Activated T-cell treated with anti-CD3 and anti-CD28 coated beads, Interleukin-2, amount 50 U/mL, for 48 hours (primary cell): ENCODE measurements at regions not wholly inside any gene's neighbourhood (a gene's known extent, or its start where the extent isn't known, plus 50 kb on each side); places are given as distances from the start of the nearest gene placed in this dataset.
"Not testable (repeated sequence)": the region's sequence is repeated elsewhere in the genome, so short reads cannot be mapped to it uniquely, and the experiment has no call there.

ENCODE experiments used
- DNase-seq, 2 experiments: peaks; one replicate each; pipeline ENCODE4 v3.0.0-alpha.2; 2020

GRCh38 chr4:42205541-42205940 is 53.1 kb upstream of the BEND4 start:
- no peak for DNase-seq

- no peak for DNase-seq
These were observed 64.2 kb upstream of the BEND4 start for GRCh38 chr4:42216664-42217063.

GRCh38 chr4:42225286-42225685 is 72.8 kb upstream of the BEND4 start:
- DNase-seq = no peak

- no peak for DNase-seq
These were observed 82.4 kb upstream of the BEND4 start for GRCh38 chr4:42234817-42235216.

GRCh38 chr4:42235304-42236021 is 83.0 kb upstream of the BEND4 start:
- DNase-seq = no peak

GRCh38 chr4:42237010-42237409 is 84.6 kb upstream of the BEND4 start:
- DNase-seq = no peak

- no peak for DNase-seq
These were observed 85.0 kb upstream of the BEND4 start for GRCh38 chr4:42237451-42237850.

- DNase-seq = no peak
These were observed 96.5 kb upstream of the BEND4 start for GRCh38 chr4:42248972-42249371.

- no peak for DNase-seq
These were observed 99.9 kb upstream of the BEND4 start for GRCh38 chr4:42252315-42252714.

GRCh38 chr4:42257645-42258044 is 105.2 kb upstream of the BEND4 start:
- not testable (repeated sequence) for DNase-seq

GRCh38 chr4:42262701-42263490 is 110.4 kb upstream of the BEND4 start:
- DNase-seq = no peak

GRCh38 chr4:42265782-42266602 is 113.5 kb upstream of the BEND4 start:
- DNase-seq = no peak

GRCh38 chr4:42267724-42268123 is 115.3 kb upstream of the BEND4 start:
- DNase-seq = no peak

GRCh38 chr4:42268824-42269223 is 116.4 kb upstream of the BEND4 start:
- no peak for DNase-seq

GRCh38 chr4:42271096-42271495 is 118.6 kb upstream of the BEND4 start:
- no peak for DNase-seq

GRCh38 chr4:42277291-42277690 is 120.0 kb upstream of the SHISA3 start:
- DNase-seq = no peak

GRCh38 chr4:42278709-42279324 is 118.5 kb upstream of the SHISA3 start:
- no peak for DNase-seq

GRCh38 chr4:42280327-42281095 is 116.8 kb upstream of the SHISA3 start:
- no peak for DNase-seq

- peak; percentile 17 to 18 for DNase-seq
These were observed 115.8 kb upstream of the SHISA3 start for GRCh38 chr4:42281324-42282020.

- DNase-seq = peak; percentile 27 to 29
These were observed 115.0 kb upstream of the SHISA3 start for GRCh38 chr4:42282081-42282901.

GRCh38 chr4:42284030-42284429 is 113.3 kb upstream of the SHISA3 start:
- DNase-seq = no peak
